Esophagus squamous epithelium (tissue), 4 donors: ENCODE measurements at regions not wholly inside any gene's neighbourhood (a gene's known extent, or its start where the extent isn't known, plus 50 kb on each side); places are given as distances from the start of the nearest gene placed in this dataset.

Experiments
- CTCF ChIP-seq, 6 experiments: fragments of 450-650 bp in 4 of 6; fragments of 200-600 bp in 2 of 6; sonication (generic) in 2 of 6; IDR thresholded peaks; one replicate each; pipeline ENCODE4 v1.5.1; 2016 to 2019; ENCODE audit warnings: antibody characterized with exemption in 6 of 6, mild to moderate bottlenecking in 4 of 6, moderate library complexity in 4 of 6
- POLR2A ChIP-seq, 4 donors: fragments of 450-650 bp; IDR thresholded peaks; one replicate each; pipeline ENCODE4 v1.6.1; 2017; ENCODE audit warnings: antibody characterized with exemption in 4 of 4, mild to moderate bottlenecking in 4 of 4, moderate library complexity in 3 of 4

DNA sequence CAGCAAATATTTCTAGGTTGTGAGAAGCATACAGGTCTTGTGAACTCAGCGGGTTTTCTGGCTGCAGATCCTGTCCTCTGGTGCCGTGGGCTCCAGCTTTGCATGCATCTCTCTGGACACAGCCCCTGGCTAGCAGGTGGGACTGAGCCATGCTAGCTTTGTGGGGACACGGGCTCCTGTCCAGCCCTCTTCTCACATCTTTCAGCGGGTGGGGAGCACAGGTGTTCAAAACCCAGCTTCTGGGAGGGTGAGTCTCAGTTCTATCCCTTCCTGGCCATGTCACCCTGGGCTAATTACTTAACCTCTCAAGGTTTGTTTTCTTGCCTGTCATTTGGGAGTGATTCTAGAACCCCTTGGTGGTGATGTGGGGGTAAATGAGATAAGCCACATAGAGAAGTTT is 162.3 kb downstream of the ICE1 start:
- TF ChIP-seq CTCF (IDR thresholded peaks at IDR 0.05) (no peak), POLR2A (IDR thresholded peaks at IDR 0.05) (no peak)
